Ovary (tissue), 3 donors: ENCODE measurements at regions not wholly inside any gene's neighbourhood (a gene's known extent, or its start where the extent isn't known, plus 50 kb on each side); places are given as distances from the start of the nearest gene placed in this dataset.

Source experiments
- POLR2A ChIP-seq: fragments of 450-650 bp; IDR thresholded peaks from one replicate; pipeline ENCODE4 v1.6.1; 2017; ENCODE audit warnings: antibody characterized with exemption, mild to moderate bottlenecking, moderate library complexity
- TF ChIP-seq, protein P1 (sequence below), 3 donors: fragments of 450-650 bp in 2 of 3; fragments of 200-600 bp in 1 of 3; IDR thresholded peaks; one replicate each; pipeline versions ENCODE4 v1.5.1 to v1.8.0; 2016 to 2022; ENCODE audit warnings: antibody characterized with exemption in 3 of 3, mild to moderate bottlenecking in 1 of 3
- donor health status: DM: no; HTN: no; CAD: no.

DNA sequence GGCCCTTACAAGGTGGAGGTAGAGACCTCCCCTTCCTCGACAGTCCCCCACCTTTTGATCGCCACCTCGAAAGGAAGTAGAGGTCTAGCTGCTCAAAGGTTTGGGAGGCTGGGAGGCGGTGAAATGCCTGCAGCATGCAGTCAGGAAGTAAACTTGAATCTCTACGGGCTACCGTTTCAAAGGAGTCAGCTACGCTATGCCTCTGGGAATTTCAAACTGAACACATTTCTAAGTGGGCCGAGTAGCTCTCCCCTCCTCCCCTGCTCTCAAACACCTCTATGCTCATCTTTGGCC, 68.0 kb downstream of the CXCL12 start:
- no peak for TF ChIP-seq POLR2A
- TF ChIP-seq, protein P1, sequence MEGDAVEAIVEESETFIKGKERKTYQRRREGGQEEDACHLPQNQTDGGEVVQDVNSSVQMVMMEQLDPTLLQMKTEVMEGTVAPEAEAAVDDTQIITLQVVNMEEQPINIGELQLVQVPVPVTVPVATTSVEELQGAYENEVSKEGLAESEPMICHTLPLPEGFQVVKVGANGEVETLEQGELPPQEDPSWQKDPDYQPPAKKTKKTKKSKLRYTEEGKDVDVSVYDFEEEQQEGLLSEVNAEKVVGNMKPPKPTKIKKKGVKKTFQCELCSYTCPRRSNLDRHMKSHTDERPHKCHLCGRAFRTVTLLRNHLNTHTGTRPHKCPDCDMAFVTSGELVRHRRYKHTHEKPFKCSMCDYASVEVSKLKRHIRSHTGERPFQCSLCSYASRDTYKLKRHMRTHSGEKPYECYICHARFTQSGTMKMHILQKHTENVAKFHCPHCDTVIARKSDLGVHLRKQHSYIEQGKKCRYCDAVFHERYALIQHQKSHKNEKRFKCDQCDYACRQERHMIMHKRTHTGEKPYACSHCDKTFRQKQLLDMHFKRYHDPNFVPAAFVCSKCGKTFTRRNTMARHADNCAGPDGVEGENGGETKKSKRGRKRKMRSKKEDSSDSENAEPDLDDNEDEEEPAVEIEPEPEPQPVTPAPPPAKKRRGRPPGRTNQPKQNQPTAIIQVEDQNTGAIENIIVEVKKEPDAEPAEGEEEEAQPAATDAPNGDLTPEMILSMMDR (IDR thresholded peaks at IDR 0.05): no peak
